Middle frontal gyrus (tissue), 1 donor: ENCODE measurements at regions not wholly inside any gene's neighbourhood (a gene's known extent, or its start where the extent isn't known, plus 50 kb on each side); places are given as distances from the start of the nearest gene placed in this dataset.

ENCODE experiments used
- DNase-seq: peaks from one replicate; pipeline ENCODE4 v3.0.0-alpha.2; 2015; ENCODE audit warnings: low spot score; ENCODE audit errors: extremely low spot score

- no peak for DNase-seq
Observed at GRCh38 chr10:55397777-55398496, 596.9 kb upstream of the PCDH15 start.

GRCh38 chr10:55378196-55378595 lies 577.2 kb upstream of the PCDH15 start:
- no peak for DNase-seq

GRCh38 chr10:55374917-55375316 lies 573.9 kb upstream of the PCDH15 start:
- no peak for DNase-seq

- no peak for DNase-seq
Observed at GRCh38 chr10:55374060-55374459, 573.0 kb upstream of the PCDH15 start.

GRCh38 chr10:55369670-55370420 lies 568.8 kb upstream of the PCDH15 start:
- no peak for DNase-seq

GRCh38 chr10:55368467-55368866 lies 567.4 kb upstream of the PCDH15 start:
- no peak for DNase-seq

GRCh38 chr10:55367555-55367954 lies 566.5 kb upstream of the PCDH15 start:
- no peak for DNase-seq

GRCh38 chr10:55358539-55358938 lies 557.5 kb upstream of the PCDH15 start:
- no peak for DNase-seq

GRCh38 chr10:55353414-55353813 lies 552.4 kb upstream of the PCDH15 start:
- DNase-seq, result no peak

- DNase-seq, result no peak
Observed at GRCh38 chr10:55351431-55351830, 550.4 kb upstream of the PCDH15 start.

- DNase-seq, result no peak
Observed at GRCh38 chr10:55348534-55348933, 547.5 kb upstream of the PCDH15 start.

GRCh38 chr10:55330486-55330885 lies 529.5 kb upstream of the PCDH15 start:
- no peak for DNase-seq

GRCh38 chr10:55329796-55330195 lies 528.8 kb upstream of the PCDH15 start:
- DNase-seq, result no peak

- DNase-seq, result no peak
Observed at GRCh38 chr10:55320187-55320700, 519.2 kb upstream of the PCDH15 start.

- no peak for DNase-seq
Observed at GRCh38 chr10:55311848-55312635, 511.0 kb upstream of the PCDH15 start.

- no peak for DNase-seq
Observed at GRCh38 chr10:55310143-55310542, 509.1 kb upstream of the PCDH15 start.

- no peak for DNase-seq
Observed at GRCh38 chr10:55305285-55305684, 504.3 kb upstream of the PCDH15 start.

- no peak for DNase-seq
Observed at GRCh38 chr10:55287346-55287745, 486.3 kb upstream of the PCDH15 start.

- no peak for DNase-seq
Observed at GRCh38 chr10:55283031-55283430, 482.0 kb upstream of the PCDH15 start.

GRCh38 chr10:55280696-55281095 lies 479.7 kb upstream of the PCDH15 start:
- no peak for DNase-seq

GRCh38 chr10:55277549-55277948 lies 476.5 kb upstream of the PCDH15 start:
- no peak for DNase-seq

- no peak for DNase-seq
Observed at GRCh38 chr10:55274367-55274766, 473.3 kb upstream of the PCDH15 start.
